Activated CD4-positive, alpha-beta T cell treated with anti-CD3 and anti-CD28 coated beads, Interleukin-10, Interleukin-2, amounts not matched to agents 100 ng/mL and 50 ng/mL, durations not matched to agents 16 hours and 8 hours (primary cell): ENCODE measurements at regions not wholly inside any gene's neighbourhood (a gene's known extent, or its start where the extent isn't known, plus 50 kb on each side); places are given as distances from the start of the nearest gene placed in this dataset.

Experiments
- DNase-seq: peaks from one replicate; pipeline ENCODE4 v3.0.0-alpha.2; 2020

DNA sequence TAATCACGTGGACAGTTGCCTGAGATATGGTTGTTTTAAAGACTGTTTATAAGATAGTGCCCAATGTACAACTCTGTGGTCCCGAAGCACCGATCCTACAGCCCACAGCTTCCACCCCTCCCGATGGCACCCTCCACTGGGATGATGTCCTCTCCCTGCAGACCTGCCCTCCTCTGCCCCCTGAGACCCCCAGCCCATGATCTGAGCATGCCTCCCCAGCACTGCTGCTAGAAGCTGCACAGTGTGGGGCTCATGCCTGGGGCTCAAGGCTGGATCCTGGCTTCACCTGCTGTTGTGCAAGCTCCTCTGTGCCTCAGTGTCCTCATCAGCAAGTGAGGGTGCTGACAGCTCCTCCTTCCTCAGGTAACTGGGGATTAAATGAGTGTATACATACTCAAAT lies 254.7 kb upstream of the MKI67 start:
- no peak for DNase-seq

DNA sequence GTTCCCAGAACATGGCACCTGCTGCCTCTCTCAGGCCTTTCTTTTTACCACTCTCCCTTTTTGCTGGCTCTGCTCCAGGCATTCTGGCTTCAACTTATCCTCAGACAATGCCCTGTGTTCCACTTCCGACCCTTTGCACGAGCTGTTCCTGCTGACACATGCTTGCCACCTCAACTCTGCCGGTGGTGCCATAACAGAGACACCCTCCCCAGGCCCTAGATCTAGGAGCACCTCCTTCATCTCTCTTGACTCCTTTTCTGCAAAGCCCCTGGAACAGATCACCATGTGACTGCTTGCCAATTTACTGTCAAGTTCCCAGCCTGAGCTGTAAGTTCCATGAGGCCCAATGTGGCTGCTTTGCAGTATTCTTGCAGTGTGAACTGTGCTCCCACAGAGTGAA lies 256.0 kb upstream of the MKI67 start:
- no peak for DNase-seq

DNA sequence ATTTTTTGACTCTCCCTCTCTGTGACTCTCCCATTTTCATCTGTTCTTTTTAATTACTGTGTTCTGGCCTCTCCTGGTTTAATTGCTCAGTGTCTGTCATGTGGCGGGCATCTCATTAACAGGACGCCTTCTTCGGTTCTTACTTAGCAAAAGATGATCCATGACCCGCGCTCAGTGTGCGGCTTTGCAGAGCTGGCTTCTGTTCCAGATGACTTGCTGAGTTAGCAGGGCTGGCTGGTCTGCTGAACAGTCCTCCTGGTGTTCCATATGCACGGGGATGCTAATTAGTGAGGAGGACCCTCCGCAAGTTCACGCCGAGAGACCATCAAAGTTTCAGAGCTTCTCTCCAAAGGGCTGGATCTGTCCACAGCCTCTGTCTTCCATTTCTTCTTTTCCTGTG lies 258.6 kb upstream of the MKI67 start:
- no peak for DNase-seq

DNA sequence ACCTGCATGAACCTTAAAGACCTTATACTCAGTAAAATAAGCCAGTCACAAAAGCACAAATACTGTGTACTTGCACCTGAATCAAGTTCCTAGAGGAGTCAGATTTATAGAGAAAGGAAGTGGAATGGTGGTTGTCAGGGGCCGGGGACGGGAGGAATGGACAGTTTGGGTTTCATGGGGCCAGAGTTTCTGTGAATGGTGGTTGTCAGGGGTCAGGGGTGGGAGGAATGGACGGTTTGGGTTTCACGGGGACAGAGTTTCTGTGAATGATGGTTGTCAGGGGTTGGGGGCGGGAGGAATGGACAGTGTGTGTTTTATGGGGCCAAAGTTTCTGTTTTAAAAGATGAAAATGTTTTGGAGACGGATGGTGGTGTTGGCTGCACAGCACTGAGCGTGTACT lies 260.0 kb upstream of the MKI67 start:
- no peak for DNase-seq

DNA sequence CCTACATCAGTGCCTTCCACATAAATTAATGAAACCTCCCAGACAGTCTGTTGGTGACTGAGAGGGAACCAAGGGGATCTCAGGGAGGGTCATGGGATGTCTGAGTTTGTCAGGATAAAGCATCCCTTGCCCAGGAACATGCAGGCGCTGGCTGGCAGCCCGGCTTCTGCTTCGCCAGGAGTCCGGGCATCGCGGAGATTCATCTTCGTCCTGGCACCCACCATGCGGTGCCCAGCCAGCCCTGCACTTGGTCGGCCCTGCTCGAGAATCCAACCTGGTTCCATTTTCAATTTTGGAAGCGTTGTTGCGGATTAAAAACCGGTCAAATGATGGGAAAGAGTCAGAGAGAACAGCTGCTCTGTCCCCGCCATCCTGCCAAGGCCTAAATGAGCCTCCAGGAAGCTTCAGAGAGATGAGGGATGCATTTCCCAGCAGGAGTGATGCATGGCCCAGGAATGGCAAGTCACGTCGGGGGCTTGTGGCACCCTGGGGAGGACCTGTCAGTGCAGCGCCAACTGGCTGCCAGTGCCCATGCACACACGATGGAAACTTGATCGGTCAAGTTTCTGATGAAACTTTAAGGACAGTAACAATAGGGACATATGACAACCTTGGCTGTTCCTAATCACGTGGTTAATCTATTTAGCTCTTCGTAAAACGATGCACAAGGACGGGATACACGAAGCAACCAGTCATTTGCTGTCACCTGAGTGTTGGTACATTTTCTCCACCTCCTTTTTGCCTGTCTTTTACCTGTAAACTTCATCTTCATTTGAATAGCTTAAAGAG lies 260.8 kb upstream of the MKI67 start:
- no peak for DNase-seq

DNA sequence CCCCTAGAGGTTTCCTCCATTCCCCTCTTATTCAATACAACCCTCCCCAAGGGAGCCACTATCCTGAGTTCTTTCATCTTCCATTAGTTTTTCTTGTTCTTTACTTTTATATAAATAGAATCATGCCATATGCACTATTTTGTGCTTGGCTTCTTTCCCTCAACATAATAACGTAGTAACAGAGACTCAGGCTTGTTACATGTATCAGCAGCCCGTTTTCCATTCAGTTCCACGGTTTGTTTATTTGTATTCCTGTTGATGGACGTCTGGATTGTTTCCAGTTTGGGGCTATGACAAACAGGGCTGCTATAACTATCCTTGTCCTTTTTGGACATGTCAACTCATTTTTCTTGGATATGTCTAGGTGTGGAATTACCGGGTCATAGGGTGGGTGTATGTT lies 264.4 kb upstream of the MKI67 start:
- DNase-seq: no peak

DNA sequence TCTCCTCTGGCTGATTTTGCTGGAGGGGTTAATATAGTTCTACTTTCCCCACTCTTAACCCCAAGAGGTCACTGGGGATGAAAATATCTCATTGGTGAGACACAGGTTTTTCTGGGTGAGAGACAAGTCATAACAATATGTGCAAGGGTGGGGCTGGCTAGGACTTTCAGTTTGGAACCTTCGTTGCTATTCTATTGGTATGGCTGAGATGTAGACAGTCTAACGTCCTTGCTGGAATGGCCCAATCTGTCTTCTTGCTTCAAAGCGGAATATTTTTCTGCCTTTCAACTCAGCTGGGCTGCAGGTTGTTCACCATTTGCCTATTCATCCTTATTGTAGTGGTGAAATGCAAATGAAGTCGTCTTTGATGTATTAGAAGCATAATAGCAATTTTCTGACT lies 267.3 kb upstream of the MKI67 start:
- DNase-seq: no peak

DNA sequence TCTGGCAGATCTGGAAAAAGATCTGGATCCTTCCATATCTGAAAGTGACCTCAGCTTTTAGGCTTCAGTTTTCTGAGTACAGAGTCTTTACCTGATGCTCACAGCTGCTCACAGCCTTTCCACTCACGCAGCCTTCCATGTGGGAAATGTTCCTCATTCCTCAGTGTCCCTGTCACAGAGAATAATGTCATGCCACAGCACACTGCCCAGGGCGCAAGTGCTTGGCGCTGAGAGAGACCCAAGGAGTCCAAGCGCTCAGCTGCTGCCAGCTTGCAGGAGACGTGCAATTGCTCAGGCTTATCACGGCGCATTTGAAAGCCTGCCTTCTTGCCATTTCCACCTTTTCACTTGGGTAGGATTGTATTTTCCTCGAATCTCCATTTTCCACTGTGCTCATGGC lies 271.9 kb upstream of the MKI67 start:
- DNase-seq: no peak

DNA sequence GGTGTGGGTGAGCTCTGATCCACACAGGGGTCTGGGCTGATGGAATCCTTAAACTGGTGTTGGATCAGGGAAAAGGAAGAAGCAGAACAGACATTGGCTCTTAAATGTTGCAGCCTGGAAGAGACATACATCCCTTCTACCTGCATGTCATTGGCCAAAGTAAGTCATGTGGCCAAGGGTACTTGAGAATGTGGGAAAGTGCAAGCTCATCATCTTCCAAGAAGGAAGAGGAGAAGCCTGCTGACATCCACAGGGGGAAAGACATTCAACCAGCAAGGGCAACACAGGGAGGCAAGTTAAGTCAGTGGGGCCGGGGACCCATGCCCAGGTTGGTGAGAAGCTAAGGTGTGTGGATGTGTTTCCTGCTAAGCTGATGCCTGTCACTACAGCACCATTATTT lies 272.8 kb upstream of the MKI67 start:
- no peak for DNase-seq

DNA sequence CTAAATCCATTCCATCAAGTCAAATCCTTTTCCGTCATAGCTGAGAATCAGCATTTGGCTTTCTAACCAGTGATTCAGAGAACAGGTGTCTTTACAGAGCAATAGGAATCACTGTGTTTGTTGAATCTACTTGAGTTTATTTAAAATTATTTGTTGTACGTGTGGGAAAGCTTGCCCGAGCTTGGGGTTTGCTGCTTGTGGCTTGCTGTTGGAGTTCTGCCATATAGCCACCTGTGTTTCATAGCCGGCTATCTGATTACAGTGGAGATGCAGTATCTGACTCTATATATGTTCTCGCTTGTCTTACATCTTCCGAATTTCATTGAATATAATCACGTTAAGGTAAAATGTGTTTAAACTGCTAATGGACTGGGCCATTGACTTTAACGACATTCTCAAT lies 274.3 kb upstream of the MKI67 start:
- DNase-seq: no peak

DNA sequence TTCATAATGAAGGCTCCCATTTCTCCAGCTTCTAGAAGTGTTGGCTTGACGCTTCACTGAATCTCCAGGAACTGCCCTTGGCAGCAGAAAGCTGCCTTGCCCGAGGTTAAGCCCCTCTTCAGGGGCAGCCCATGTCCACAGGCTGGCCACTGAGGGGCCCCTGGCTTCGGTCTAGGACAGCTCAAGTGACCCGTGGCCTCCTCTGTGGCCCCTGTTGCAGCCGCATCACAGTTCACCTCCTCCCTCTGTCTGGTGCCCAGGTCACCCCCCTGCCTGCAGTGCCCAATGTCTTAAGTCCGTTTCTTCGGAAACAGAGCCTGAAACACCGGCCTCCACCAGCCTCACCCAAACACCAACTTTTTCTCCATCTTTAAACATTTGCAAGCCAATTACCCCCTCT lies 279.2 kb upstream of the MKI67 start:
- no peak for DNase-seq

DNA sequence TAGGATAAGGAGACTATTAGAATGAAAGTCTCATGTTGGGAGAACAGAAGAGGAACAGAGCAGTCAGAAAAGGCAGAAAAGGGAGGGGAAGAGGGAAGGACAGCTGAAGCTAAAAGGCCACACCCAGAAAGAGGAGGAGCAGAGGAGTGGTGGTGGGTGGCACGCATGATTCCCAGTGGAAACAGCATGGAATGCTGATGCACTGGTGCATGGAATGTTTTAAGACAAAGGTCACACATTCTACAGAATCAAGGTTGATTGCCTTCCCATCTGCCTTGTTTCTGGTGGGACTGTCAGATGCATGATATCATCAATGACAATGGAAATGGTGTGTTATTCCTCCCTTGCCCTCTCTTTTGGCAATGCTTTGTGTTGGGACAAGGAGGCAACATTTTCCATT lies 285.4 kb upstream of the MKI67 start:
- DNase-seq: no peak

DNA sequence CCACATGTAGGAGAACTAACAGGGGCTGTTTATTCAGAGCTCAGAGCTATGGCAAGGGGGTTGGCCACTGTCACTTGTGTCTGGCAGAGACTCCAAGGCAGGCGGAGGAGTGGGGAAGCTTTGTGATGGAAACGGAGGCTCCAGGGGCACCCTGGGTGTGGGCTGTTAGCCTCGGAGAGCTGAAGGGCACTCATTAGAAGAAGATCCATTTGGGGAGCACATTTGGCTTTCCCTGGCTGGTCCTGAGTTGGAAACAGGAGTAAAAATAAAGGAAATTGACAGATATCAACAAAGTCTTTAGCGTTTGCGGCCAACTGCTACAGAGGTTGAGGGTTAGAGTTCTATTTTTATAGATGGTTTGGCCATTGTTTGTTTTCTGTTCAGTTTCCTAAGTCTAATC lies 288.3 kb upstream of the MKI67 start:
- DNase-seq: no peak

DNA sequence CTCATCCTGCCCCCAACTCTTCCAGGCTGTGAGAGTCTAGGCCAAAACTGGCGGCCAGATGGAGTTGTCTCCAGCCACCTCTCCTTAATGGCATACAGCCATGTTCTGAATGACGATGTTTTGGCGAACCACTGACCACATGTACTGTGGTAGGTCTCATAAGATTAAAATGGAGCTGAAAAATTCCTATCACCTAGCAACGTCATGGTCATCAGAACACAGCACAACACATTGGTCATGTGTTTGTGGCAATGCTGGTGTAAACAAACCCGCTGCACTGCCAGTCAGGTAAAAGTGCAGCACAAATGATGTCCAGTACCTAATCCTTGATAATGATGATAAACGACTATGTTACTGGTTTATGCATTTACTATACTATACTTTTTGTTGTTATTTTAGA lies 290.0 kb upstream of the MKI67 start:
- DNase-seq: no peak

DNA sequence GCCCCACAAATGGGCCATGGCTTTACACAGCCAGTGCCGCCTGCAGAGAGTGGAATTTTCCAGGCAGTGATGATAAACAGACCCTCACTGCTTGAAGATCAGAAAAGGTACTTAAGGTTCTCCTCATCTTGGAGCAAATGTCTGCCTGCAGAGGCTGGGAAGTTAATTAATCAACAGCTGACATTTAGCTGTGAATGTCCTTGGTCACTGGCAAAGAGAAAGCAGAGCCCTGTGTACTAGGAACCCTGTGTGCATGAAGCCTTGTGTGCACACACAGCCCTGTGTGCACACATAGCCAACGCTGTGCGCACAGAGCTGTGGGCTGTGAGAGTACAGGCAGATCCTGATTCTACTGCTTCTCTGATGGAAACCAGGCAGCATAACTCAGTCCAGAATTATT lies 291.6 kb upstream of the MKI67 start:
- DNase-seq: no peak

DNA sequence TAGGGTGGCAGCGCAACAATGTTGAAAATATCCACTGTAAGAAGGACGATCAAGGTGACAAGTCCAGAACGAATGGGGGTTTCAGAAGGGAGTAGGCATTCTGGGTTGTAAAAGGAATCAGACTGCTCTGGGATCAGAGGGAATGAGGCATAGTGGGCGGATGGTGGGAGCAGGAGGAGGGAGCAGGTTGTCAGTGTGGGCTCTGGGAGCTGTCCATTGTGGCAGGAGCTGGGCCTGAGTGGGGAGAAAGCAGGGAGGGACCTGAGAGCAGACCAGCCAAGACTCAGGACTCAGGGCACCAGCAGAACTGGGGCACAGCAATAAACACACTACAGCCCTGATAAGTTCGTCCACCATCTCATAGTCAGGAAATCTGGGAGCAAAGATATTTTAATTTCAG lies 292.6 kb upstream of the MKI67 start:
- no peak for DNase-seq

DNA sequence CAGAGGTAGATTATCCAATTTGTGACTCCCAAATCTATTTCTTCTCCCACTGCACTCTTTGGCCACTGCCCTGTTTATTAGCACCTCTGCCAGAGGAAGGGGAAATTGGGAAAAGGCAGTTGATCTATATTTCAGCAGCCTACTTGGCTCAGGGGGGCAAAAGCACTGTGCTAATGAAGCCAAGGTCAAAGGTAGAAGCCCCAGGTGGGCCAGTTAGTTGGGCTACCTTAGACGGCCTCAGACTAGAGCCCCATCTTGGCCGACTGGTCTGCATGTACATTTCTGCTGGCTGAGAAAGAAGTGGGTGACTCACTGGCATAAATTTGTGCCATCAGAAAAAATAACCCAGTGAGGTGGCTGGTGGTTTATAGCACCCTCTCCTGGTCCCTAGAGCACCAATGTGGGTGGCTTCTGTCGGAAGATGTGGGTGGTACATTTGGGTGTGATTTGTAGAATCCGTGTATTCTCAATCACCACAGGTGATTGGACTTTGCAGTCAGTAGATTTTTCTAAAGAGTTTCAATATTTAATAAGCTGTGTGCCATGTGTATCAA lies 293.3 kb upstream of the MKI67 start:
- no peak for DNase-seq

DNA sequence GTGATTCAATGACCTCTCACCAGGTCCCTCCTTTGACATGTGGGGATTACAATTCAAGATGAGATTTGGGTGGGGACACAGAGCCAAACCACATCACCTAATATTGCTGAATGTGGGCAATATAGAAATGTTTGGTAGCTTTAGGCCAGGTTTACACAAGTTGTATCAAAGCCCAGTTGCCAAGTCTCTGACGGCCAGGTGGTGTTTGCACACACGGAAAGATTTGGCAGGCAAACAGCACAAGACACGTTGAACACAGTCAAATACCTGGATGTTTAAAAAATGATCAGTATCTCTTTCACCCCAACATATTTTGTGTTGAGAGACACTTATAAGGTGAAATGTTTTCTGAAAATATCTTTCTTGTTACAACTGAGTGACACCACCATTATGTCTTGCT lies 294.4 kb upstream of the MKI67 start:
- DNase-seq: no peak

DNA sequence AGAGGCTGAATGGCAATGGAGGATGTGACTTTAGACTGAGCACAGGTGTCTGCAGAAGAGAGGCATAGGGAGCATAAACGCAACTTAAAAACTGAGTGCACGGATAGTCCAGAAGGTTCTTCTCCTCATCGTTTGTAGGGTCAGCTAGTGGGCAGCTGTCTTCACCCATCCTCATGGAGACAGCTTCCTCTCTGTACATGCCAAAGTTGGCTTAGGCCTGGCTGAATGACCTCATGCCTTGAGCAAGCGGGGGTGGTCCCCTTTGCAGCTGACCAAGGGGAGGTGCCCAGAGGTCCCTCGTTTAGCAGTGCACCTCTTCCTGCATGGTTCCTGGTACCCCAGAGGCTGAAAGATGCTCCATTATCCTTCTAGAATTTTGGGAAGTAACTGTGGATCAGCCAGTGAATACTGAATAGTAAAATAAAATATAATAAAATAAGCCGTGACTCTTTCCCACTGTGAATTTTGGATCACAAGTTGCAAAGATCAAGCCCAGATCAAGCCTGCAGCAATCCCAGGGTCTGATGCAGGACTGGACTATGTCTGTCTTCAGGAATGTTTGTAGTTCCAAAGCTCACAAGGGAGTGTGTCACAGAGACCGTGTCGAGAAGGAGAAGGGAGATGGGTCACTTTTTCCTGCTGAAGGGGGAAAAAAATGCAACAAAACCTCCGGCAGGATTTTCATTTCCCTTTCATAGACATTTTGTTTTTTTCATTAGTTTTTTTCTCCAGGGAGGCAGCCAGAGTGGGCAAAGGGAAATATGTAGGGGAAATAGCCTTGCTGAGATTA lies 295.3 kb upstream of the MKI67 start:
- DNase-seq: no peak

DNA sequence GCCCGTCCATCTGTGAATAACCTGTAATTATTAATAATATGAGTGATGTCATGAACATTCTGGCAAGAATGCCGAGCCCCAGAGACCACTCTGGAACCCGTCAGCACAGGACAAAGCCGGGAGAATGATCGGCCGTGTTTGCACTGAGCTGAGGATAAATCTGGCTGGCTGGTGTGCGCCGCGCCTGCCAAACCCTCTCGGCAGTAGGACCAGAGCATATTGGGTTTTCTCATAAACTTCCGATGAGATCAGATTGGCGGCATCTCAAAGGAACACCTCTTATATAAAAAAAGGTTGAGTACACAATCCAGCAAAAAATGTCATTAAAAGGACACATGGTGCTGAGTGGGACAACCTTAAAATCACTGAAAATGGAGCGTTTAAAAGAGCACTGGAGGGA lies 296.0 kb upstream of the MKI67 start:
- DNase-seq: no peak

DNA sequence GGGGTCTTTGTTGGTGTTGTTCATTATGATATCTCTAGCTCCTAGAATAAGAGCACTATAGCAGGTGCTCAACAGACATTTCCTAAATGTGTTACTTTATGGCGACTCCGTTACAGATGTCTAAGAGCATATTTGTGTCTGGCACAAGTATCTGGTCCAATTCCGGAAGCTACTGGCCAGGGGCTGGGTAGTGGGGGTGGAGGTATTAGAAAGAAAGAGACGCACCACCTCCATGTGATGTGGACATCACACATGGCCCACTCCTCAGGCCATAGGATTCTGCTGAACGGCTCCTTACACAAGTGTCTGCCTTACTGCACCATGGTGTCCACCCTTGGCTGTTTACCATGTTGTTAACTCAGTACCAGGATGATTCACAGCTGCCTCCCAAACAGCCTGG lies 296.8 kb upstream of the MKI67 start:
- no peak for DNase-seq

DNA sequence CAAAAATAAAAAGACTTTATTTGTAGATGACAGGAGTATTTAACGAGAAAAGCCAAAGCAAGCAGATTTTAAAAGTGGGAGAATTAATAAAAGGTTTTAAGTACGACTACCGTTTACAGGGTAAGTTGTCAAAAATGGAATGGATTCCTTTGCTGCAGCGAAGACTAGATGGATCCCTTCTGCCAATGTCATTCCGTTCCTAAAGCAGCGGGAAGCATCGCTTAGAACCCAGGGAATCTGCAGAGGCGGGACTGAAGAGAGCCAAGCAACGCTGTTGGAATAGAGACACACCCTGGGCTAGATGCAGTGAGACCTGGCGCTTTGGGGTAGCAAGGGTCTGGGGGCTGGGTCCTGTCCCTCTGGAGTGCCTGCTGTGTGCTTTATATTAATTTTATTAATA lies 303.1 kb upstream of the MKI67 start:
- DNase-seq: no peak

DNA sequence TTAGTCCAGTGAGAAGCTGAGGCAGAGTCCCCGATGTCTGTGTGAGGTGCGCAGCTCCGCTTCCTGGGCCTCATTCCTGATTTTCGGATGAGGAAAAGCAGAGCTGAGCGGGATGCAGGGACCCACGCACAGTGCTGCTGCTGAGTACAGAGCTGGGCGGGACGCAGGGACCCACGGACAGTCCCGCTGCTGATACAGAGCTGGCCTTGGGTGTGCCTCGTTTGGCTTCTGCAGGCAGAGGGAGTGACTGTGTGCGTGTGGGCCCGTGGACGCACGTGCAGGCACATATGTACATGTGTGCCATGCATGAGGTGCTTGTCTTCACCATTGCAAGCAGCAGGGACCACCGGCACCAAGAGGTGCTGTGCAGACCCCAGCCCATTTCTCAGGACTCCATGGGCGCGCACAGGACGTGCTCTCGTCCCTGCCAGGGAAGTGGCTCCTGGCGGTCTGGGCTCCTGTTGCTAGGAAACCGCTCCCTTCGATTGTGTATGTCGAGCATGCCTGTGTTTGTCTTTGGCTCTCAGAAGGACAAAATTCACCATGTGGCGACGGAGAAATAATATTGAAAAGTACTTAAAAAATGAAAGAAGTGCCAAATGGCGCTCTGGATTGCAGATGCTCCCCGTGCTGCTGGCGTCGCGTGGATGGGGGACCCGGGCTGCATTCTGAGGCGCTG lies 303.8 kb upstream of the MKI67 start:
- DNase-seq: no peak

DNA sequence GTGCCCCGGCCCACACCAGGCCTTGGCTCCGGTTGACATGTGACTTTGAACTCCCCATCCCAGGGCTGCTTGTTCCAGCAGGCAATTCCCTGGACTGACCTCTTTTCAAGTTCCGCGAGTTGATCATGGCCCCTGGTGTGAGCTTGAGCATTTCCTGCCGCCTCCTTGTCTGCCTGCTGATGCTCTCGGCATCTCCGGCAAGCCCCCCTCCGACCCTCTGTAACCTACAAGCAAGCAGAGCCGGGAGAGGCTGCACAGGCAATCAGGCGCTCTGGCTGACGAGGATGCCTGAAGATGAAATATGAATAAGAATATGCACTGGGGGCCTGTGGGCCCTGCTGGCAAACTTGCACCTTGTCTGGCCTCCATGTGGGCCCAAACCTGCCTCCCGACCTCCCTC lies 304.9 kb upstream of the MKI67 start:
- no peak for DNase-seq
